ENCODE measurements at regions not wholly inside any gene's neighbourhood (a gene's known extent, or its start where the extent isn't known, plus 50 kb on each side); places are given as distances from the start of the nearest gene placed in this dataset.

- TF ChIP-seq CTCF (conservative IDR thresholded peaks at IDR 0.05; ENCODE audit: low read depth, low read length) (no peak), CHD1 (IDR thresholded peaks at IDR 0.05; ENCODE audit: low read depth, low read length) (no peak), POLR2A (IDR thresholded peaks at IDR 0.05; ENCODE audit: low read depth, low read length) (no peak), CEBPB (IDR thresholded peaks at IDR 0.05; ENCODE audit: low read depth, low read length) (no peak), RCOR1 (IDR thresholded peaks at IDR 0.05; ENCODE audit: insufficient replicate concordance, low read length) (no peak), MAZ (IDR thresholded peaks at IDR 0.05; ENCODE audit: borderline replicate concordance, low read depth, low read length) (no peak), RFX5 (IDR thresholded peaks at IDR 0.05; ENCODE audit: low read depth, low read length) (no peak), MAFK (IDR thresholded peaks at IDR 0.05; ENCODE audit: low read depth, low read length) (no peak), ELK1 (IDR thresholded peaks at IDR 0.05; ENCODE audit: borderline replicate concordance, low read depth, low read length) (no peak), RAD21 (IDR thresholded peaks at IDR 0.05; ENCODE audit: low read length) (no peak), USF2 (IDR thresholded peaks at IDR 0.05; ENCODE audit: low read depth, low read length) (no peak), MXI1 (IDR thresholded peaks at IDR 0.05; ENCODE audit: borderline replicate concordance, low read depth, low read length) (no peak)
Measured at GRCh38 chr1:25118546-25118945, 113.8 kb downstream of the SYF2 start.

Data from IMR-90 (cell line).